Jurkat, Clone E6-1 (cell line): ENCODE measurements at regions not wholly inside any gene's neighbourhood (a gene's known extent, or its start where the extent isn't known, plus 50 kb on each side); places are given as distances from the start of the nearest gene placed in this dataset.
"Not testable (repeated sequence)": the region's sequence is repeated elsewhere in the genome, so short reads cannot be mapped to it uniquely, and the experiment has no call there.

Experiments
- DNase-seq: peaks from one replicate; pipeline ENCODE4 v3.0.0-alpha.2; 2011; ENCODE audit warnings: low read depth, low spot score
- H3K4me3 ChIP-seq: 2 replicates; pipeline ENCODE4 v1.5.1; 2011; ENCODE audit warnings: mild to moderate bottlenecking, low read length, control low read depth, moderate library complexity

DNA sequence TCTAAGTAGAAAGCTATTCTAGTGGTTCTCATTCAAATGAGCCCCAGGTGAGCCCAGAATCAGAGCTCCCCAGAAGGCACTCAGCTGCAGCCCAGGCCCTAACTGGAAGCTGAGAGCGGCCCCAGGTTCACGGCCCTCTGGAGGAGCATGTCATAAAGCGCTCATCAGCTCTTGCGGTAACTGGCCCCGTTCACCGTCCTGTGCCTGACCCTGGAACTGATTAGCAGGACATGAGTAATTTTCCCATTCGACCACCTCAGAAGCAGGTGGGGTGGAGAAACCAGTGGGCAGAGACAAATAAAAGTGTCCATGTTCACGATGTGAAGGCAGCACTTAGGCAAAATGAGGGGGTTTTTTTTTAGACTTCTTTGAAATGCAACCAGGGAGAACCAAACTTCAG is 136.1 kb upstream of the LYZL2 start:
- no peak for DNase-seq
- H3K4me3 ChIP-seq: no peak overlapping the region

- no peak overlapping the region for H3K4me3 ChIP-seq
- no peak for DNase-seq
Observed at GRCh38 chr10:30765022-30765615, 135.6 kb upstream of the LYZL2 start.

DNA sequence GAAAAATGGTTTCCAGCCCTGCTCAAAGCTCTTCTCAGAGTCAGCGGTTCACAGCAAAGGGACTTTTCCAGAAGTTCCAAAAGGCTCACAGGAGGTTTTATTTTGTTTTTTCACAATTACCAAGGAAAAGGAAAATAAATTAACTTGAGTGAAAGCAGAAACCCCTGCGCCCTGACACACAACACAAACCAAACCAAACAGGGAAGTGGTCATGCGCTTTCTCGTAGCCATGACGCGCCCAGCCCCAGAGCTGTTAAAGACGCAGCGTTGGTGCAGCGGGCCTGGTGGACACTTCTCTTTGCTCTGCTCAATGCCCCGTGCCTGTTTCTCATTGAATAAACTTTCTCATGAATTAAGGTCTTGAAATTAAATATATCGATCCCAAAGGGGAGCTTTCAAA is 134.4 kb upstream of the LYZL2 start:
- DNase-seq: no peak
- no peak overlapping the region for H3K4me3 ChIP-seq

DNA sequence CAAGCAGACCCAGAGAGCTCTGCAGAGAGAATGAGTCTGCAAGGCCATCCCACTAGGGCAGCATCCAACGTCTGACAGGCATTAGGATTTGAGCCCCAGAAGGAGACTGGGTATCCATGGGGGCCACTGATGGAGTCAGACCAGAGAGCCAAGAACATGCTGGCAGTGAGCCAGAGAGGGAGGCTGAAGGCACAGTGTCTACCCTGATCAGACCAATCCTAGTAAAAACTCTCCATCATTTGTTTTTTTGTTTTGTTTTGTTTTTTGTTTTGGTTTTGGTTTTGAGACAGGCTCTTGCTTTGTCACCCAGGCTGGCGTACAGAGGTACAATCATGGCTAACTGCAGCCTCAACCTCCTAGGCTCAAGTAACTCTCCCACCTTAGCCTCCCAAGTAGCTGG is 133.1 kb upstream of the LYZL2 start:
- H3K4me3 ChIP-seq: no peak overlapping the region
- no peak for DNase-seq

DNA sequence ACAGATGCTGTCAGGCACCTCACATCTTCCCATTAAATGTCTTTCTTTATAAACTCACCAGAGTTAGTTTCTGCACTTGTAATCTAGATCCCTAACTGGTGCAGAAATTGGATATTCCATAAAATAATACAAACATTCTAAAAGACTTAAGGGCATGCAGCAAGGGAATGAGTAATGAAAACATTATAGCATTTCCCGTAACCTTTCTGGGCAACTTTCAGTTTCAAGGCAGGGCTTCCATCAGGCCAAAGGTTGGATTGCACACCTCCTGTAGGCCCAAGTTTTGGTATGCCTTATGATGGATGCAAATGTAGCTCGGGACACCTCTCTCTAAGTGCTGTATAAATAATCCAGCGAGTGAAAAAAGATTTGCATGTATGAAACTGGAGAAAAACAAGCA is 129.9 kb upstream of the LYZL2 start:
- DNase-seq: no peak
- H3K4me3 ChIP-seq: no peak overlapping the region

GRCh38 chr10:30758338-30758737 is 128.8 kb upstream of the LYZL2 start:
- no peak overlapping the region for H3K4me3 ChIP-seq
- no peak for DNase-seq

- H3K4me3 ChIP-seq: no peak overlapping the region
- DNase-seq: no peak
Observed at GRCh38 chr10:30756896-30757295, 127.3 kb upstream of the LYZL2 start.

GRCh38 chr10:30756151-30756550 is 126.6 kb upstream of the LYZL2 start:
- no peak for DNase-seq
- H3K4me3 ChIP-seq: no peak overlapping the region

DNA sequence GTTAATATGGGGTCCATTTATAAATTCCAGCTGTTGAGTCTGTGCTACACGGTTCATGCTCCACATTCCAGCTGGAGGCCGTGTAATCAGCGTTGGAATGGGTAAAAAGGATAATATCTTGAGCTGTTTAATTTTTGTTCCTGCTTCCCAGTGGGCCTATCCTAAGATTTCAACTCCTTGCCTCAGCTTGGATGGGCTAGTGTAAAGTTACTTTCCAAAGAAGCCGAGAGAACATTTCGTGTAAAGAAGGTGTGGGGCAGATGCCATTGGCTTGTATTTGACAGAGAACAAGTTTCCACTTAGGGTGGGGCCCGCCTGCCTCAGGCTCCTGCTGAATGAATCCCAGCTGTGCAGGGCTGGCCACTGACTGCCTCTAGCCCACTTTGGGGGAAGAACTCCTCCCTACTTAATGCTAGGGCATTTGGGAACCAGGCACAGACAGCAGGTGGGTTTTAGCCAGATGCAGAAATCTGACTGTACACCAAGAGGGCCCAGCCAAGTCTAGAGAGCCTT is 125.9 kb upstream of the LYZL2 start:
- DNase-seq: no peak
- no peak overlapping the region for H3K4me3 ChIP-seq

DNA sequence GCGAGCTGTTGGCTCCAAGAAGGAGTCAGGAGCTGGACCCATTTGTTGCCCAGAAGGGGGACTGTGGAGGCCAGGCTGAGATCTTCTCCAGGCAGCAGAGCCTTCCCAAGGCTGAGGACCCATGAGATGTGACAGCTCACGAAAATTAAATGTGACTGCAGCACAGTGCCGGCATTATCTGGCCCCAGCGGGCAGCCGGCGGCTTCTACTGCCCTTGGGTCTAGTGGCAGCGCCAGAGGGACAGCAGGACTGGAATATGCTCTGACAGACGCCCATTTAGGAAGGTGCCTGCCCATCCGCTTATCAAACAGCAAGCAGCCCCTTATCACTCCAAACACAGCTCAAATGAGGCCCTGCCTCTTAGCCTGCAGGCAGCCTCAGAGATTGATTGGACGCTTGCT is 122.9 kb upstream of the LYZL2 start:
- H3K4me3 ChIP-seq: no peak overlapping the region

DNA sequence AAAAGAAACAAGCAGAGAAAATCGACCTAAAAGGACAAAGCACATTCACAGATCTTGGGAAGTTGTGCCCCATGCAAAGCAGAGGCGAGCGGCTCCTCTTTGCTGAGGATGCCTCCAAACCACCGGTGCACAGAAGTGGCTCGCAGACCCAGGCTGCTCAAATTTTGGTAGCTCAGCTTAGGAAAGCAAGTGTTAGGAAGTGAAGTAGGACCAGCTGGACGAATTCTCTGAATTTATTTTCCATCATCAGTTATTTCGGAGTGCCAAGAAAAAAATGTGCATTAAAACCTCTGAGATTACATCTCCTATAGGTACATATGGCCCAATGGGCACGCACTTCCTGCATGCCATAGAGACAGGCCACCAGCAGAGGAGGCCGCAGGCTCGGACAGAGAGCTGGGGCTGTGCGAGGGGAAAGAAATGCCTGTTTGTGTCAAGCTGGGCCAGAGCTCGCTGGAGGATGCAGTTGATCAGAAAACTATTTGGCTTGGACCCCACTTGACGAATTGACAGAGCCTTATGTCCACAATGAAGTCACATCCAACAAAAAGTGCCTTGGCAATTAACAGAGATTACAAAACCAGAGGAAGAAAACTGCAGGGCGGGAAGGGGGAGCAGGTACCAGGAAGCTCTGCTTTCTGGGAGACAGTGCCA is 122.3 kb upstream of the LYZL2 start:
- no peak overlapping the region for H3K4me3 ChIP-seq
- peak; percentile 51 for DNase-seq

More for the DNA sequence above, 122.9 kb upstream of the LYZL2 start:
- no peak for DNase-seq

GRCh38 chr10:30750971-30751677 is 121.6 kb upstream of the LYZL2 start:
- no peak overlapping the region for H3K4me3 ChIP-seq
- no peak for DNase-seq

GRCh38 chr10:30749385-30749784 is 119.8 kb upstream of the LYZL2 start:
- DNase-seq: no peak
- H3K4me3 ChIP-seq: no peak overlapping the region

DNA sequence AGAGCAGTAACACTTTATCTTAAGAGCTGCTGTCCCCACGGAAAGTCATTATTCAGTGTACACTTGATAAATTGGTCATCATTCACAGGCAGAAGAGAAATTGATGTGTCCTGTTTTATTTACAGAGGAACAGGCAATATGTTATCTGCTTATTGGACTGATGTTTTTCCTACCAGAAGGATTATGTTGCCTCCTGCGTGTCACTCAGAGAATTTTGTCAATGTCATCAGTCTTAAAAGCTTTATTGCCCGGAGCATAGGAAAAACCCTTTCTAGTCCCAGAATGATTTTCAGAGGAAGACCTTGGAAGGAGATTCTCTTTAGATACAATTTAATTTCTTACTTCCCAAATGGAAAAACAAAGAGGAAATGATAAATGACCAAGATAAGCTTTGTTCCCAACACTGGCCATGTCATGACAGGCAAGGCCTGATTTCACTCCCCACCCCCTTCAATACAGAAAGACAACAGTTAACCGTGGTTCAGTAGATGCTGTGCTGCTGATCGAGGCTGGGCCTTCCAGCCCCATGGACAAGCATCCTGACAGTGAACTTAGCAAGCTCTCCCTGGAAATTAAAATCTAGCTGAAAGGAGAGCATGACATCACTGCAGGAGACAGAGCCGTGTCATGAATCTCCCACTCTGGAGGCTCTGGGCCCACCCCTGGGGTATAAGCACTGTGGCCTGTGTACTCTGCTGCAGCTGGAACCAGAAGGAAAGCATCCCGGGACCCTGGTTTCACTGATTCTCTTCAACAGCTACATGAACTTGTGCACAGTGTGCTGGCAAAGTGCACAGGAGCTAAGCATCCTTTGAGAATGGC is 118.8 kb upstream of the LYZL2 start:
- no peak overlapping the region for H3K4me3 ChIP-seq
- no peak for DNase-seq

DNA sequence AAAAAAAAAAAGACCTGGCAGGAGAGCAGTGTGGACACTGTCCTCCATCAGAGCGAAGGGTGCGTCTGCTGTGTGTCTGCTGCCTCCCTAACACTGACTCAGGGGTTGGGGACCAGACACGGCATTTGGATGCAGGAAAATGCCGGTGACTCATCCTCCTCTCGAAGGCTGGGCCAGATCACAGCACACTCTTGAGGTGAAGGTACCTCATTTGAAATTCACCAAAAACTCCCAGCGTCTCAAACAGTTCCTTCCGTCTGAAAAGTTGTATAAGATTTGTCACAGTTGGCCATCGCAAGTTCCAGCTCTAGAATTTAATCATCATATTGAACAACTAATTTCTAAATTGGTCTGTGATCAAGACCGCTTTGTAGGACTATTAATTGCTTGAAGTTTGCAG is 118.1 kb upstream of the LYZL2 start:
- no peak for DNase-seq
- H3K4me3 ChIP-seq: no peak overlapping the region

GRCh38 chr10:30745953-30746352 is 116.4 kb upstream of the LYZL2 start:
- H3K4me3 ChIP-seq: no peak overlapping the region
- DNase-seq: no peak

DNA sequence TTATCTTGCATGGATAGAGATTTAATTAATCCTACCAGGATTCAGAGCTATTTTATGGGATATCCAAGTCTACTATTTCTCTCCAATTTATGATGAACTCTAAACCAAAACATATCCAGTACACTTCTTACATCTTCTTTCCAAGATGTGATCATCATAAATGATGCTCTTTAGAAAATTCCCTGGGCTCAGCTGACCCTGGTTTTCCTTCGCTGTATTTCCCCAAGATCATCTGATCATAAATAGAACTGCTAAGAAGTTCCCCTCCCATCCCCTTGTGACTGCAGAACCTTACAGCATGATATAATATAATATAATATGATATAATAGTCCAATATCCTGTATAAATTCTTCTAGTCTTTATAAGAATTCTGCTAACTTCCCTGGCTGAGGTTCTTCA is 114.6 kb upstream of the LYZL2 start:
- H3K4me3 ChIP-seq: no peak overlapping the region
- no peak for DNase-seq

- no peak overlapping the region for H3K4me3 ChIP-seq
- no peak for DNase-seq
Observed at GRCh38 chr10:30743586-30743985, 114.0 kb upstream of the LYZL2 start.

- no peak for DNase-seq
- no peak overlapping the region for H3K4me3 ChIP-seq
Observed at GRCh38 chr10:30742471-30742870, 112.9 kb upstream of the LYZL2 start.

DNA sequence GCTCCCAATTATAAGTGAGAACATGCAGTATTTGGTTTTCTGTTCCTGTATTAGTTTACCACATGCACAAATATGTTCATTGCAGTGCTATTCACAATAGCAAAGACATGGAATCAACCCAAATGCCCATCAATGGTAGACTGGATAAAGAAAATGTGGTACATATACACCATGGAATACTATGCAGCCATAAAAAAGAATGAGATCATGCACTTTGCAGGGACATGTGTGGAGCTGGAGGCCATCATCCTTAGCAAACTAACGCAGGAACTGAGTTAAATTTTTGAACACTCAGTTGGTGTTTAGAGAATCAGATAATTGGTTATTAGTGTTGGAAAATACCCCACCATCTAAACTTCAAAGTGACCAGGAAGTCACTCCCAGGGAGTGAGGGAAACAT is 111.2 kb upstream of the LYZL2 start:
- DNase-seq: not testable (repeated sequence)

More for the DNA sequence above, 111.2 kb upstream of the LYZL2 start:
- H3K4me3 ChIP-seq: not testable (repeated sequence)
